Left lung (tissue), 4 donors: ENCODE measurements at regions not wholly inside any gene's neighbourhood (a gene's known extent, or its start where the extent isn't known, plus 50 kb on each side); places are given as distances from the start of the nearest gene placed in this dataset.

Experiments used
- ATAC-seq: fragments of 200-7000 bp; cut with Tn5 transposase; one replicate; pipeline ENCODE4 v1.9.1; 2020; ENCODE audit warnings: moderate library complexity
- DNase-seq, 4 donors: peaks; one replicate each; pipeline ENCODE4 v3.0.0-alpha.2; 2013 to 2020
- H3K27ac ChIP-seq, 2 donors: fragments of 200-600 bp; sonication (generic) in 1 of 2; one replicate each; pipeline versions ENCODE4 v1.5.0 to v1.8.0; 2020 to 2021
- H3K27me3 ChIP-seq, 2 donors: fragments of 200-600 bp; sonication (generic) in 1 of 2; one replicate each; pipeline versions ENCODE4 v1.5.0 to v1.8.0; 2020 to 2021
- H3K36me3 ChIP-seq, 2 donors: fragments of 200-600 bp; sonication (generic) in 1 of 2; one replicate each; pipeline versions ENCODE4 v1.5.0 to v1.8.0; 2020 to 2021
- H3K4me1 ChIP-seq, 2 donors: fragments of 200-600 bp; one replicate each; pipeline ENCODE4 v1.8.0; 2021
- H3K4me3 ChIP-seq, 2 donors: fragments of 200-600 bp; sonication (generic) in 1 of 2; one replicate each; pipeline versions ENCODE4 v1.5.0 to v1.8.0; 2020 to 2021; ENCODE audit warnings: mild to moderate bottlenecking in 1 of 2
- H3K9me3 ChIP-seq, 2 donors: fragments of 200-600 bp; sonication (generic) in 1 of 2; one replicate each; pipeline versions ENCODE4 v1.5.0 to v1.8.0; 2020 to 2021
- intact Hi-C, 2 donors: fragments of 100-400 bp; cut with DNase I; formaldehyde crosslinking; loops; one replicate each; pipeline versions ENCODE4 v1.11.2 to v1.14.2; 2022
- TF ChIP-seq, protein P1 (sequence below), 2 donors: fragments of 200-600 bp; sonication (generic) in 1 of 2; IDR thresholded peaks; one replicate each; pipeline versions ENCODE4 v1.5.0 to v1.8.0; 2021; ENCODE audit warnings: antibody characterized with exemption in 2 of 2
- donor health status: DM: no; HTN: yes; CAD: no.
- donor health status: DM: no; HTN: no; CAD: no.

DNA sequence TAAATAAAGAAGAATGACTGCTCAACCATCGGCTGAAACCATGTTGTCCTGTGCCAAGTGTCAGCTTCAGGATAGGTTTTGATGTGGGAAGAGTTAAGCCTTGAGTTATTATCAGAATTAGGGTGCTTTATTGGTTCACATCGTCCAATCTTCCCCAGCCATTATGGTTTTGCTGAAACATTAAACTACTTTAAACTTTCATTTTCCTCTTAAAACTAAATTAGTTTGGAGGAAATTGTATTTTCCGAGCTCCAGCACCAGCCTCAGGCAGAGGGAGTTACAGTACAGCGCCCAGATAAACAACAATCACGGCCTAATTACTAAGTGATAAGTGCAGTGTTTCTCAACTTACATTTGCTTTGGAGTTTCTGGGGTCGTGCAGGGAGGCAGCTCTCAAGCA lies 80.2 kb downstream of the TMEM114 start:
- TF ChIP-seq, protein P1, sequence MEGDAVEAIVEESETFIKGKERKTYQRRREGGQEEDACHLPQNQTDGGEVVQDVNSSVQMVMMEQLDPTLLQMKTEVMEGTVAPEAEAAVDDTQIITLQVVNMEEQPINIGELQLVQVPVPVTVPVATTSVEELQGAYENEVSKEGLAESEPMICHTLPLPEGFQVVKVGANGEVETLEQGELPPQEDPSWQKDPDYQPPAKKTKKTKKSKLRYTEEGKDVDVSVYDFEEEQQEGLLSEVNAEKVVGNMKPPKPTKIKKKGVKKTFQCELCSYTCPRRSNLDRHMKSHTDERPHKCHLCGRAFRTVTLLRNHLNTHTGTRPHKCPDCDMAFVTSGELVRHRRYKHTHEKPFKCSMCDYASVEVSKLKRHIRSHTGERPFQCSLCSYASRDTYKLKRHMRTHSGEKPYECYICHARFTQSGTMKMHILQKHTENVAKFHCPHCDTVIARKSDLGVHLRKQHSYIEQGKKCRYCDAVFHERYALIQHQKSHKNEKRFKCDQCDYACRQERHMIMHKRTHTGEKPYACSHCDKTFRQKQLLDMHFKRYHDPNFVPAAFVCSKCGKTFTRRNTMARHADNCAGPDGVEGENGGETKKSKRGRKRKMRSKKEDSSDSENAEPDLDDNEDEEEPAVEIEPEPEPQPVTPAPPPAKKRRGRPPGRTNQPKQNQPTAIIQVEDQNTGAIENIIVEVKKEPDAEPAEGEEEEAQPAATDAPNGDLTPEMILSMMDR (IDR thresholded peaks at IDR 0.05), result no peak
- ATAC-seq, result no peak

DNA sequence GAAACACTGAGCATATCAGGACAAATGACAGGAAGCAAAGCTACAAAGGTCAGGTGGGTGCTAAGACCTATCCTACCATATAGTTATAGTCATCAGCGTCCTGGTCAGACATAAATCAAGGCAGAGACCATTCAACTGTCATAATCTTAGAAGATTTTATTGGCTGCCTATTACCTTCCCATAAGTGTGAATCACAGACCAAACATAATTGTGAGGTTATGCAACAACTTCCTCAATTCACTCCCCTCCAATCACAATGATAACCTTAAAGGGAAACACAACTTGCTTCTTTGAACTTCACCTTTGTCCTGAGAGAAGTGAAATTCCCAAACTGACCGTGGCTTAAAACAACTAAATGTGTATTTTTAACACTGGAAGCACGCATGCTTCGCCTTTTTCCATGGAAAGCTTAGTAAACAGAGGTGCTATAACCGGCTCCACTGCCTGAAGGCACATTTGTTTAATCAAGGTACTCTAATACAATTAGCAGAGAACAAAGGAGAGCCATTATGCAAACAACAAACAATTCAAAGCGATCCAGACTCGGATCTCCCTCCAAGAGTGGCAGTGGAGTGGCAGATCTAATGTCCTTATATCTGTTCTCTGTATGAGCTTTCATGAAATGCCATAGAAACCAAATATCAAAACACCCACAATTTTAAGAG lies 84.9 kb downstream of the TMEM114 start:
- intact Hi-C loops, result no loop called here
- no peaks in the 10 kb centered on the region for H3K27me3 ChIP-seq
- H3K4me1 ChIP-seq, result no peaks in the 10 kb centered on the region
- H3K9me3 ChIP-seq, result no peaks in the 10 kb centered on the region
- TF ChIP-seq, protein P1 (IDR thresholded peaks at IDR 0.05), result no peak
- ATAC-seq, result no peak
- H3K27ac ChIP-seq, result no peak overlapping the region
- H3K36me3 ChIP-seq, result no peaks in the 10 kb centered on the region
- no peak overlapping the region for H3K4me3 ChIP-seq
- DNase-seq, result no peak

More for the DNA sequence above, 80.2 kb downstream of the TMEM114 start:
- Histone ChIP-seq H3K4me1 (no peaks in the 10 kb centered on the region), H3K36me3 (no peaks in the 10 kb centered on the region), H3K4me3 (no peak overlapping the region), H3K27me3 (no peaks in the 10 kb centered on the region), H3K27ac (no peak overlapping the region), H3K9me3 (no peaks in the 10 kb centered on the region)
- intact Hi-C loops, result no loop called here
- no peak for DNase-seq

DNA sequence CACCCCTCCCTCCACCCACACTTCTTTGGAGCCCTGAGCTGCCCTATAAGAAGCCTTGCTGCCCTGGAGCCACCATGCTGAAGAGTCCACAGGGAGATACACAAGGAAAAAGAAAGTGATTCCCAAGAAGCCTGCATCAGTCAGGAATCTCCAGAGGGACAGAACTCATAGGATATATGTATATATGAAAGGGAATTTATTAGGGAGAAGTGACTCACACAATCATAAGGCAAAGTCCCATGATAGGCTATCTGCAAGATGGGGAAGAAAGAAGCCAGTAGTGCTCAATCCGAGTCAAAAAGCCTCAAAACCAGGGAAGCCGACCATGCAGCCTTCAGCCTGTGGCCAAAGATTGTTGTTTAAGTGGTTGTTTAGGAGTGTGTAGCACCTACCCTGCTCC lies 87.9 kb downstream of the TMEM114 start:
- no peaks in the 10 kb centered on the region for H3K27me3 ChIP-seq
- H3K4me1 ChIP-seq, result no peaks in the 10 kb centered on the region
- TF ChIP-seq, protein P1 (IDR thresholded peaks at IDR 0.05), result no peak
- no peak for ATAC-seq
- no peak for DNase-seq
- intact Hi-C loops, result no loop called here
- H3K4me3 ChIP-seq, result no peak overlapping the region
- no peaks in the 10 kb centered on the region for H3K9me3 ChIP-seq
- H3K27ac ChIP-seq, result no peak overlapping the region
- H3K36me3 ChIP-seq, result no peaks in the 10 kb centered on the region

DNA sequence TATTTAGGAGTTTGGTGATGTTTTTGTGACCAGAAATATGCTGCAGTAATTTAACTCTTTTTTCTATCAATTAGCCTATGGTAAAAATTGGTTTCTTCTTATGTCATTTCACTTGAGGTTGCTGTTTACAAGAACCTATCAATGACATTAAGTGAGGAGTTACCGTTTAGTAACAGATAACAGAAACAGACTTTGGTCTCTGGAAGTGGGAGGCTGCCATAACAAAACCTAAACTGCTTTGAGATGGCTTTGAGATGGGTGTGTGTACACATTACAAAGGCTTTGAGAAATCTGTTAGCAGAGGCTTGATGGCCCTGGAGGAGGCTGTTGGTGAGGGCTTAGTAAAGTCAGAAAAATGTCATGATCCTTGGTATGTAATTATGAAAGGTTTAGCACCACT lies 90.0 kb downstream of the TMEM114 start:
- ATAC-seq (no peak), DNase-seq (no peak)
- Histone ChIP-seq H3K4me1 (no peaks in the 10 kb centered on the region), H3K36me3 (no peaks in the 10 kb centered on the region), H3K4me3 (no peak overlapping the region), H3K27me3 (no peaks in the 10 kb centered on the region), H3K9me3 (no peaks in the 10 kb centered on the region), H3K27ac (no peak overlapping the region)
- TF ChIP-seq, protein P1 (IDR thresholded peaks at IDR 0.05), result no peak
- intact Hi-C loops, result no loop called here

DNA sequence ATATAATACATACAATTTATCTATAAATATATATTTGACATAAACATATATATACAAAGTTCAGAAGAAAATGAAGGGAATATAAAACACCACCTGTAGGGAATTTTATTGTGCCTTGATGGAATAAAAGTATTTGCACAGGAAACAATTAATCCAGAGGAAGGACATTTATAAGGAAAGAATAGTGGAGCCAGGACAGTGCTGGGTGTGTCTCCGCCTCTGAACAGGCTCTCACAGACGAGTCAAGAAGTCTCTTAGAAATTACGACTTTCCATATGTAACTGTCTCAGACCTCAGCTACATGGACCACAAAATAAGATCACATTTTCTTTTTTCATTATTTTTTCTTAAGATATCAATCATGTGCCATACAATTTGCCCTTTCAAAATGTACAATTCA lies 93.9 kb downstream of the TMEM114 start:
- intact Hi-C loops, result no loop called here
- TF ChIP-seq, protein P1 (IDR thresholded peaks at IDR 0.05), result no peak
- no peak overlapping the region for H3K27ac ChIP-seq
- no peaks in the 10 kb centered on the region for H3K9me3 ChIP-seq
- ATAC-seq (no peak), DNase-seq (no peak)
- H3K27me3 ChIP-seq, result peaks cover 0 to 3% of the 10 kb centered on the region in 2 donors
- H3K4me1 ChIP-seq, result no peaks in the 10 kb centered on the region
- H3K36me3 ChIP-seq, result no peaks in the 10 kb centered on the region
- no peak overlapping the region for H3K4me3 ChIP-seq
